Stimulated activated CD4-positive, alpha-beta T cell treated with anti-CD3 and anti-CD28 coated beads, TNF-alpha, amount 100 ng/mL, for 48 hours (primary cell): ENCODE measurements at regions not wholly inside any gene's neighbourhood (a gene's known extent, or its start where the extent isn't known, plus 50 kb on each side); places are given as distances from the start of the nearest gene placed in this dataset.

ENCODE experiments used
- DNase-seq, 3 donors: peaks; one replicate each; pipeline ENCODE4 v3.0.0-alpha.2; 2020; ENCODE audit warnings: low read depth in 3 of 3

DNA sequence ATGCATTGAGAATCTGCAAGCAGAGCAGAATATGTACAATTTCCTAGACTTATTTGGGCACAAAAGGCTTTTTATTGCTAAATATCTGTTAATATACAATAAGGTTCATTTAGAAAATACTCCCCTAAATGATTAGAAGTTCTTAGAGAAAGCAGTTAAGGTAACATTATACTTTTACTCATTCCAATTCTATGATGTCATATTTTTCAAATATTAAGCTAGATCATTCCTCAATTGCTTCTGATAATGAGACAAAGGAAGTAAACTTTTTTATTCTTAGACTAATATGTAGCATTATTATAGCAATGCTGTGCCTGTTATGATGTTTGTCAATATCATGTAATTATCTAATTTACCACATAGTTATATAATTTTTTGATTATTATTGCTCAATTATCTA lies 447.0 kb downstream of the SLC16A7 start:
- no peak for DNase-seq

- no peak for DNase-seq
Observed at GRCh38 chr12:60043236-60043635, 447.4 kb downstream of the SLC16A7 start.

DNA sequence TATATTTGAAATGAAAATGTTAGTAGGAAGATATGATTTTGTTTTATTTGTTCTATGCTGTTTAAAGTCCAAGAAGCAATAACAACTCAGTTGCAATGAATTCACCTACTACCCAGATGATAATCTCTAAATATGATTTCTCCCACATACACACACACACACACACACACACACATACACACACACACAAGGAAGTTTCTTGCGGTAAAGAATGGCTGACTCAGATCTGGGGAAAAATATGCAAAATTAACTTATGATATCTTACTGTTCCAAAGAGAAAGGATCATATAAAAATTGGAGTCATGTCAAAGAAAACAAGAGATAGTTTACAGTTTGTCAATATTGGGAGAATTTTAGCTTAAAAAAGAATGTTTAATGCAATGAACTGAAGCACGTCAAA lies 456.7 kb downstream of the SLC16A7 start:
- DNase-seq = no peak

DNA sequence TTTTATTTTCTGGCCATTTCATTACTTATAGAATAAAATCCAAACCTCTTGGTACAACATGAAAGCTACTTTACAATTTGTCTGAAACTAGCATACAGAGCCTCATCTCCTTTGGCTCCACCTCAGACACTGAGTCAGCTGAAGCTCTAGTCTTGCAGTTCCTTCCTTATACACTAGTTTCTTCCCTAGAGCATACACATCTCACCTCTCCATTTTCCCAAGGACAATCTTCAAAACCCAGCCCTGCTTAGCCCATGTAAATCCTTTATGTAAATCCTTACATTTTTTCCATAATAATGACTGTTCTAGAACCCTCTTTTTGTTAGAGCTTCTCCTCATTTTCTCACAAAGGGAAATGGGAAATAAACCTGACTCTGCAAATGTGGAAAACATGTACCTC lies 463.4 kb downstream of the SLC16A7 start:
- DNase-seq = no peak

DNA sequence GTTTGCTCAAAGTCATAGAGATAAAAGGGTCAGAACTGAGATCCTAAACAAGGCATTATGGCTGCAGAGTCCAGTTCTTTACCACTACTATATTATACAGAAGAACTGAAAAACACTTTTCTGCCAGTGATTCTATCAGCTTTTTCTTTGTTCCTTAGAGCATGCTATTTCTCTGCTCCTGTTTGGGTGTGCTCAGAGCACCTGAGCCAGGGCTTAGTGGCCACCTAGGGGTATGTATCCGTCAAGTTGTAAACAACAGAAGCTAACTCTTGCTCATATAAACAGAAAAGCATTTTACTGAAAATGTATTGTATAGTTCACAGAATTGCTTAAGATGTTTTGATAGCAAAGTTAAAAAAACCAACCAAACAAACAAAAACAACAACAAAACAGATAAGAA lies 470.8 kb downstream of the SLC16A7 start:
- DNase-seq = no peak

GRCh38 chr12:60070552-60070951 lies 474.7 kb downstream of the SLC16A7 start:
- no peak for DNase-seq

- no peak for DNase-seq
Observed at GRCh38 chr12:60071759-60072191, 475.9 kb downstream of the SLC16A7 start.

DNA sequence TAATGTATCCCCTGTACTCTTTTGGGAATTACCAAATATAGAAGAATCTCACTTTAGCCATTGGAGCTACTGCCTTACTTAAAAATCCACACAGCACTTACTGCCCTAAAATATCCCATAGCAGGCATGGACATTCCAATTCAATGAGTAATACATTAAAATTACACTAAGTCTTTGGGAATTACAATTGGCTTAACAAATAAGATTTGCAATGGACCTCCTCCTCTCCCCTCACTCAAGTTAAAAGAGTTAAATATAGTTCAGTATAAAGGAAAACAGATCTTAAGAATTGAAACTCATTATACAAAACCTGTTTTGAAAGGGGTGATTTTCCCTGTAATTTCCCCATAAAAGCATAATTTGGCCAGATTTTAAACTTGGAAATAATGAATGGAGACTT lies 477.1 kb downstream of the SLC16A7 start:
- DNase-seq = no peak

DNA sequence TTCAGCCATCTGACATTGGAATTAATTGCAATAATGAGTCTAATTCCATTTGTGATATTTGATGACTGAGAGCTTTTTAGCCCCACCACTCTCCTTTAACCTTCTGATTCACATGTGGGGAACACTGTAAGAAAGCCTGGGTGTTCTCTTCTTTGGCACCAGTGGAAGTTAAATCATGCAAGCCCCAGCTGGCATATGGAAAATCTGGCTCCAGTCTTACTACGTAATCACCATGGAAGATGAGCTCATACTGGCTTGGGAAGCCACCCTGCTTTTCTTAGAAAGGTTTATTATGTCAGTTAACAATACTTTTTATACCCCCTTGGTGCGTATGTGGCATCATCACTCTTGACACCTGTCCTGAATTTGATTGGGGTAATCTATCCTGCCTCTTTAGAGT lies 479.3 kb downstream of the SLC16A7 start:
- no peak for DNase-seq

GRCh38 chr12:60078026-60078425 lies 482.2 kb downstream of the SLC16A7 start:
- no peak for DNase-seq

DNA sequence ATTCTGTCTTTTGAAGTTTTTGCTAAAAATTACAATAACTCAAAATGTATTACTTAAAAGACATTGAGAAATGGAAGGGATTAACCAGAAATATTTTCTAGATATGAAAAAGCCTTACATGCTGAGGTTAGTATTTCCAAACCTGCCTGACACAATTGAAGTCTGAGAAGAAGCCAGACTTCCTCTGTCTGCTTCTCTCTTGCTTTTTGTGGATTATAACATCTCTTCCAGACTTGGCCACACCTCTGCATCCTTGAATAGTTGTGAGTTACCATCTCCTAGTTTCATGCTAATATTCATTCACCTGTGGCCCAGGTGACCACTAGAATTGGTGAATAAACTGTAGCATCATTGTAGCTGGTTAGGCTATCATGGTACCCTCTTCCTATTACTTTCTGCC lies 497.6 kb downstream of the SLC16A7 start:
- no peak for DNase-seq

- no peak for DNase-seq
Observed at GRCh38 chr12:60094436-60094835, 498.6 kb downstream of the SLC16A7 start.

DNA sequence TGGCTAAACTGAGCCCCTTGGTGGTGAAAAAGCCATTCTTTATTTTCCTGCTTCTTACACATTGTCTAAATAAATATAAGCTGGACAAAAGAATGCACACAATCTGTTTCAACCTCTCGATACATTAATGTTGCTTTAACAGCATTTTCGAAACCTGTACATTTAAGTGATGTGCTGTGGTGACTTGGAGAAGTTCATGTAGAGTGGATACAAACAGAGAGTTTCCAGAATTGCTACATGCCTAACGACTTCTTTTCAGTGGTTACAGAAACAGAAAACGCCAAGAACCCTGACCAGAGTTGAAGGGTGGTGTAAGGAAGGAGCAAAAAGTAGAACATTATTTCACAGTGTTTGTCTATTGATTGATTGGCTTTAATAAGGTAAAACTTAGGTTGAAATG lies 500.9 kb downstream of the SLC16A7 start:
- no peak for DNase-seq

GRCh38 chr12:60100160-60100559 lies 504.3 kb downstream of the SLC16A7 start:
- no peak for DNase-seq

DNA sequence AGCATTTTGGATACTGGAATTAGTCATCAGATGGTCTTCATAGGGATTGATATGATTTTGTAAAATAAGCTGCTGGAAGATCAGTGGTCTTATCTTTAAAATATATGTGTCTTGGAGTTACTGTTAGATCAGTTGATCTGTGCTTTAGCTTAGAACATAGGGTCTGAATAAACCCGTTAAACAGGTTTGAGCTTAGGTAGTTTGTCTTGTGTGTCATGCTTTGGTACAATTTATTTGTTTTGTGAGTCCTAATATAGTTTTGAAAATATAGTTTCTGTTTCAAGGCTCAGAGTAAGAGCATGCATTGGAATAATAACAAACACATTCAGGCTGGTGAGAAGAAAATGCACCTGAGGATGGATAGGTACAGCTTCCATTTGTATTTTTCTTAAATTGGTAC lies 505.0 kb downstream of the SLC16A7 start:
- DNase-seq = no peak

- no peak for DNase-seq
Observed at GRCh38 chr12:60101715-60102114, 505.9 kb downstream of the SLC16A7 start.

- no peak for DNase-seq
Observed at GRCh38 chr12:60106214-60106613, 510.4 kb downstream of the SLC16A7 start.

DNA sequence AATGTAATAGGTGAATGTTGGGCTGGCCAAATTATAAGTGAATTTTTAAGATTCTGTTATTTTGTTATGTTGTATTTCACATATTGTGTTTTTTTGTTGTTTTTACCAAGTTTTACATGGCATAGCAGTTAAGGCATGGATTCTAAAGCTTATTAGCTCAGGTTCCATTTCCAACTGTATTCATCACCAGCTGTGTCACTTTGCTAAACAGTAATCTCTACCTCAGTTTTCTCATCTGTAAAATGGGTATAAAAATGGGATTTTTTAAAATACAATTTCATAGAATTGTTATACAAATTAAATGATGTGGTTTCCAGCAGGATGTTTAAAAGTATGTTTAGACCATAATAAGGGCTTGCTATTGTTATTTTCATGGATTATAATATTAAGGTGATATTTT lies 512.2 kb downstream of the SLC16A7 start:
- no peak for DNase-seq

DNA sequence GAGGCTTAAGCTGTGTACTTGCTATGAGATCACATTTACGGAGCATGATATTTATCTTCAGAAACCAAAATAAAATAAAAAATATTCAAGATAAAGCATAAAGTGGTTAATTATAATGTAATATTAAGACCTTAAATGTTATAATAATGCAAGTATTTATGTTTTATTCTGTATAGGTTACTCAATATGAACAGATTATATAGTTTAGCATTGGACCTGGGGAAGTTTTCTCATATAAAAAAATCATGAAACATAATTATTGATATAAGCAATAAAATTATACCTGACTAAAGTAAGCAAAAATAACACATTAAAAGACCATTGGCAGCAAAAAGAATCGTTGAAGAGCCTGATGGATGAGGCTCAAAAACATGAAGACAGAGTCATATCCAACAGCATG lies 516.2 kb downstream of the SLC16A7 start:
- no peak for DNase-seq

DNA sequence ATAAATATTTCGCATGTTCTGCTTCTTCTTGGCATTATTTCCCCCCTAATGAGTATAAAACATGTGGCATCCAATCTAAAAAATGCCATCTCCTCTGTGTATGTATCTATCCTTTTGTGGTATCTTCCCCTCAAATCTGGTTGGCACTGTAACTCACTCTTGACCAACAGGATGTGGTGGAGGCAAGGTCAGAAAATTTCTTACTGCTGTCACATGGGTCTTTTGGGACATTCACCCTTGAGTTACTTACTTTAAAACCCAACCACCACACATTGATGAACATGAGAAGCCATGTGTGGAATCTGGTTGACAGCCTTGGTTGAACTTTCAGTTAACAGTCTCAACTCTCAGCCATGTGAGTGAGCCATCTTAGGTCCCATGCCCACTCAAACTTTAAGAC lies 516.9 kb downstream of the SLC16A7 start:
- no peak for DNase-seq

DNA sequence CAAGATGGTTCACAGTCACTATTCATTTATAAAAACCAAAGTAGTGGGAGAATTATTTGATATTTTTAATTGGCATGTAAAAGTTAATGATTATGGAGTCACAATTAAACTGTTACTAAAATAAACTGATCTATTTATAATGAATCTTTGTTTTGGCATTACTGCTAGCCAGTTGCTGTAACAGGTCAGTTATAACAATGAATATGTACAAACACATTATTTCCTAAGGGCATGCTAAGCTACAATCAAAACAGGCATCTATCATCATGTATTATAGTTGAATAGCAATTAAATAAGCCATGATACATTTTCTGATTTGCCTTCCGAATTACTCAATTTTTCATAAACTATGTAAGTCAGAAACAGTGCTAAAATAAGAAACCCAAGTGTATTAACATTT lies 518.3 kb downstream of the SLC16A7 start:
- DNase-seq = no peak

DNA sequence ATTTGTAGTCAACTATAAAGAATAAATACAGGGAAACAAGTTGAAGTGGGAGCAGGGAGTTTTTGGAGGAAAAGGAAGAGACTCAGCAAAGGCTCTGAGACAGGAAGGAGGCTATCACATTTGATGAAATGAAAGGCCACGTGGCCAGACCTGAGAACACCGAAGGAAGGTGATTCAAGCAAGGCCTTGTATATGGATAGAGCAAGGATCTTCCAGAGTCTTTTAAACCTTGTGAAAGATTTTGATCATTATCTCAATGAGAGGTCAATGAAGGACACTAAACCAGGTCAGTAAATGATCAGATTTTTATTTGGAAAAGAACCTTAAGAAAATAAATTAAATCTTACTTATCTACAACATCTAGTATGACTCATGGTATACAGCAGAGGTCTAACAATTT lies 523.5 kb downstream of the SLC16A7 start:
- no peak for DNase-seq

DNA sequence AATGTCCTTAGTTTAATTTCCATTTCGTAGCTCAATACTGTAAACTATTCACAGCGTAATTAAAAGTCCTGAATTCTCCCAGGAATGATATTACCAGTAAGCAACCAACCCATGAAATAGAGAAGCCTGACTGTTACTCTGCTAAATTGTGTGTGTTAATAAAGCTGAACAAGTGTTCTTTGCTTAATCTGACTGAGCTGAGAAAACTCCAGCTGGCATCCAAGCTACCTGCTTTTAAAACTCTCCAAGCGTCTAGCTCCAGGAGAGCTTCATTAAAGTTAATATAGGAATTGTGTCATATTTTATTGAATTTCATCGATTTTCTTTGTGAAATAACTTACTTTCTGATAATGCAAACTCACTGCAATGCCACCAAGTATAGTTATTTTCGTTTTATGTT lies 524.4 kb downstream of the SLC16A7 start:
- no peak for DNase-seq

GRCh38 chr12:60123557-60123956 lies 527.7 kb downstream of the SLC16A7 start:
- DNase-seq = no peak

DNA sequence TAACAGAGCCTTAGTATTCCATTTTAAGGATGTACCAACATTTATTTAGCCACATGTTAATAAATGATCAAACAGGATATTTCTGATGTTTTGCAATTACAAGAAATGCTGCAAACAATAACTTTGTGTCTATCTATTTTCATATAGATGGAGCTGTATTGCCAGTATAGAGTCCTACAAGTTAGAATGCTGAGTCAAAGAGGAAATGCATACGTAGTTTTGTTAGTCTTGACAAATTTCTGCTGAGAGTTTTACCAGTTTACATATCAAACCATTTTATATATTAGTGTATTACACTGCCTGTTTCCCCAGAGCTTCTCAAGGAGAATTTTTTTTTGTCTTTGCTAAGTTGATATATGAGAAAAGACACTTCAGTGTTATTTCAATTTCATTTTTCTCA lies 541.7 kb downstream of the SLC16A7 start:
- DNase-seq = no peak
